Embryonic facial prominence (tissue), 1 donor: ENCODE measurements at regions not wholly inside any gene's neighbourhood (a gene's known extent, or its start where the extent isn't known, plus 50 kb on each side); places are given as distances from the start of the nearest gene placed in this dataset.
"Not testable (repeated sequence)": the region's sequence is repeated elsewhere in the genome, so short reads cannot be mapped to it uniquely, and the experiment has no call there.

ENCODE experiments used
- DNase-seq: peaks from one replicate; pipeline ENCODE4 v3.0.0-alpha.2; 2016; ENCODE audit errors: extremely low spot score

DNA sequence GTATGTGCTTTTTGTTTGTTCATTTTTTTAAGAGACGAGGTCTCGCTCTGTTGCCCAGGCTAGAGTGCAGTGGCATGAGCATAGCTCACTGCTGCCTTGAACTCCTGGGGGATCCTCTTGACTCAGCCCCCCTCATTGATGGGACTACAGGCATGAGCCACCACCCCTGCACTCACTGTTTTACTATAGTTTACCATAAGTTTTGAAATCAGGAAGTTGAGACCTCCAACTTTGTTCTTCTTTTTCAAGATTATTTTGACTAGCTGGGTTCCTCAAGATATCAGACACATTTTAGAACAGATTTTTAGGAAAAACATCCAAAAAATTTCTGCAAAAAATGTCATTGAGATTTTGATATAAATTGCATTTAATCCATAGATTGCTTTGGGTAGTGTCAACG, 120.4 kb upstream of the FGGY start:
- DNase-seq, result no peak

DNA sequence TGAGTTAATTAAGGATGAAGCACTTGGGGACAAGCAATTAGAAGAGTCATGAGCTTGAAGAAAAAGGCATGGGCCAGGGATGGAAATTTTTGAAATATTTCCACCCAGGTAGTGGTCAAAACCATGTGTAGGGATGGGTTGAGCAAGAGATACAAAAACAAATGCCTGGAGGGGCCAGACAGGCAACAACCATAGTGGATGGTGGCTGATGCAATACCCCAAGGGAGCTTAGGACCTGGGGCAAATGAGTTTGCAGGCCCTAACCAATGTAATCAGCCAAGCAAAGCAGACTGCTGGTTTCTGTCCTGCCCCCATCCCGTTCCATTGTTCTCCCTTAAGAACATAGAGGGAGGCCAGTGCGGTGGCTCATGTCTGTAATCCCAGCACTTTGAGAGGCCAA, 119.1 kb upstream of the FGGY start:
- no peak for DNase-seq

DNA sequence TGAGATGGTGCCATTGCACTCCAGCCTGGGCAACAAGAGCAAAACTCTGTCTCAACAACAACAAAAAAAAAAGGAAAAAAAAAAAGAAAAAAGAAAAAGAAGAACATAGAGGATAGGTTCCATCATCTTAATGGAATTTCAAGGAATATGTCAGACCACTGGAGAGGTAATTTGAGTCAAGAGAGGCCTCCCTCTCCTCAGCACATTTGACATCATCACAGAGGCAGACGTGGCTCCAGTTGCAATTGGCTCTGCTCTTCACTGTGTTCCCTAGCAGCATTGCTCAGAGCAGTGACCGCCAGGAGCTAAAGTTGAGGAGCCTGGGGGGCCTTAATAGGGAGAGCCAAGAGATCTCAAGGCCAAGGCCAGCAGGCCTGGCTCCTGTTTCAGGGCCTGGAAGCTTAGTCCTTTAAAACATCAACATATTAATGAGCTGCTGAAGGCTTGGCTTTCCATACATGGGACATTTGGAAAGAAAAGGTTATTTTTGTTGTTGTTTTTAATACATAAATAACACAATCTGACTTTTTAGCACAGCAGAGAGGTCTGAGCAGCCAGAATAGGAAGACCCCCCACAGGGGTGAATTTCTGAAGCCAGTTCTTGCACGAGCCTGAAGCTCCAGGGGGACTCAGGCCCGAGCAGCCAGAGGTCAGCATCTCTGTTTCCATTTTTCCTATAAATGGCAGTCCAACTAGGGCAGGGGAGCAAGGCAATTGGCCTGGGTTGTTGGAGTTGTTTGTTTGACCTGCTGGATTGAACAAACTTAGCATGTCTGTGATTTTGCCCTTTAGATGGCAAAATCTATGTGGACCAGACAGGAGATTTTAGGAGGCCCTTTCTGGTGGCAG, 118.3 kb upstream of the FGGY start:
- DNase-seq, result no peak

DNA sequence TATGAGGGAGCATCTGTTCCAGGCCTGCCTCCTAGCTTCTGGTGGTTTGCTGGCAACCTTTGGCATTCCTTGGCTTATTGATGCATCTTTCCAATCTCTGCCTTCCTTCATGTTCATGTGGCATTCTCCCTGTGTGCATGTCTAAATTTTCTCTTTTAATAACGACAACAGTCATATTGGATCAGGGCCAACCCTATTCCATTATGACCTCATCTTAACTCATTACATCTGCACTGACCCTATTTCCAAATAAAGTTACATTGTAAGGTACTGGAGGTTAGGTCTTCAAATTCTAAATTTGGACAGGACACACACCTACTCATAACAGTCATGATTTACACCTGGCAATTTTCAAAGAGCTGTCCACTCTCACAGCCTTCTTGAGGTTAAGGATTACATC, 117.2 kb upstream of the FGGY start:
- DNase-seq, result no peak

DNA sequence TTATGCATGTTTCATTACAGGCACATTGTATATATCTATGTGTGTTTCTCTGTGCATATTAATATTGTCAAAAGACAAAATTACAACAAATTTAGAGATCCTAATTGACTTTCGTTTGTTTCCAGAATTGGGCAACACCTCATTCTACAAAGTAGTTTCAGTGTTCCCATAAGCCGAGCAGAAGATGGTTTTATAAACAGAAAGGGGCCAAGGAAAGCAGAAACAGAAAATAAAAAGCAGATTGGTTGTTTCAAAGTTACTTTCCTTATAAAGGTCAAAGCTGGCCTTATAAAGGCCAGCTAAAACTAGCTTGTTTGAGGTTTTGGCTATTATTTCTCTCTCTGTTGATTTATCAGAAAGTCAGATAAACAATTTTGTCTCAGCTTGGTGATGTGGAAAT, 116.2 kb upstream of the FGGY start:
- no peak for DNase-seq

DNA sequence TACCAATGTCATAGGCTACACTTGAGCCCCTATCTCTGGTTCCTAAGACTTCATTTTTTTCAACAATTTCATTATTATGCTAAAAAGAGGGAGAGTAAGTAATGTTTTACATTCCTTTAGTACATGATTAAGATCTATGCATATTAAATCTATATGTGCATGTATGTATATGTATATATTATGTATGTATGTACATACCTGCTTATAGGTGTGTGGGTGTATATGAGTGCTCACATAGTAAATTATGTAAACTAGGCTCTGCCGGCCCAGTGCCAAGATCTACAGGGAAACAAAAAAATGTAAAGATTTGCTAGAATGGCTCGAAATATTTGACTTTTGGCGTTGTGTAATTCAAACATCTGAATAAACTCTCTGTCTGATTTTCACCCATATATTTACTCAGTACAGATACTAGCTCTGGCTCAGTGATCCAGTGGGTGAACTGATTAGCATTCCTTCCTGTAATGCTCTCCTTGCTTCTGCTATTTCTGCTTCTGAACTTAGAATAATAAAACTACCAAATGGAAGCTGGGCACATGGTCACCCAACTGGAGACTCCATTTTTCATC, 113.1 kb upstream of the FGGY start:
- DNase-seq, result no peak

DNA sequence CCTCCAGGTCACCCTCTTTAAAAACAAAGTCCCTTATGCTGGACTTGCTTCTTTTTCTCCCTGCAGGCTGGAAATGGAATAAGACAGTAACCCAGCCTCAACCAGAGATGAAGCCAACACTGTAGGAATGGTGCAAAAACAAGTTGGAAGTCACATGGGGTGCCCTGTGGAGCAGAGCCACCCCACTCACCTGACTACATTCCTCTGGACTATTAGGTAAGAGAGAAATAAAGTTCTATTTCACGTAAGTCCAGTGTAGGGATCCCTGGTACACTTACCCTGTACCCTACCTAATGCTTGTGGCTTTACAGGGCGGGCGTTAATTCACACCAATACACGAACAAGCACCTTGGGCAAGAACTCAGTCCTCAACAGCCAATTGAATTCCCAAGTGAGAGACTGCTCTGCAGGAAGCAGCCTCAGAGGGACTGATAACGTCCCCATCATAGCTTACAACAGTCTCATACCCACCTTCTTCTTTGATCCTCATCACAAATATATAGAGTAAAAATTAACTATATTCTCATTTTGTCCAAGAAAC, 112.5 kb upstream of the FGGY start:
- DNase-seq, result no peak

DNA sequence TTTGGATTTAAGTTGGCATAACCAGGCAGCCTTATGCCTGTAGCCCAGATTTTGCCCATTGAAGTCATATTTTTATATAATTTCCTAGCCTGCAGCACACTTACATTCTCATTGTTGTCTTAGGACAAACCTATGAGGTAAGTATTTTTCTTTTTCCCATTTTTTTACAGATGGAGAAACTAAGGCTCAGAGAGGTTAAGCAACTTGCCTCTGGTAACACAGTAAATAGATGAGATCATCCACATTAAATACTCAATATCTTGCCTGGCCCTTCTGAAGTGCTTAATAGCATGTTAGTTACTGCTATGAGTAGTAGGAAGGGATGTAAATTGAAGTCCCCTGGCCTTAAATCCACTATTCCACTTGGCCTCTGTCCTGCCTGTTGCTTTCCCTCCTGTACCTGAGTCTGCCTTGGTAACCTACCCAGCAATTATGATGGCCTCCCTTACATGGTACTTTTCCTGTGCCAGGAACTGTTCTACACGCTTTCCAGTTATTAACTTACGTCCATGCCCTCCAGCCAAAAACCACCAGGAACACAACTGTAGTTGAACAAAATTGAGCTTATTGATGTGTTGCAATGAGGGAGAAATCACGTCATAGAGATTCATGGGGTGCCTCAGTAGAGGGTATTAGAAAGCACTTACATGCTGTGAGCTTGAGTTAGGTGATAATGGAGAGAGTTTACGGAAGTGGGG, 111.6 kb upstream of the FGGY start:
- DNase-seq, result no peak

DNA sequence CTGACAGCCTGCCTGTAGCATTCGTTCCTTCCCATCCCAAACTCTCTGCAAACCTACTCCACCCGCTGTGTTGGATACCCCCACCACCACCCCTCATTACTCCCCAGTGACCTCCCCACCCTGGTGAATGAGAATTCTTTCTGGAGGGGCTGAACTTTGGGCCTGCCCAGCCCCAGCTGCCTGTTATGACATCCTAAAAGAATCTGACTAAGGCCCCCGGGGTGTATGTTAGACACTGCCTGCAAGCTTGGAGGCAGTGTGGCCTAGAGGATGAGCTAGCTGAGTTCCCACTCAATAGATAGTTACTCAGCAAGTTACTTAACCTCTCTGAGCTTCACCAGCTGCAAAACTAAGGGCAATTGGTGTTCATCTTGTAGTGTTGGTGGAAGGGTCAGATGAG, 110.2 kb upstream of the FGGY start:
- no peak for DNase-seq

DNA sequence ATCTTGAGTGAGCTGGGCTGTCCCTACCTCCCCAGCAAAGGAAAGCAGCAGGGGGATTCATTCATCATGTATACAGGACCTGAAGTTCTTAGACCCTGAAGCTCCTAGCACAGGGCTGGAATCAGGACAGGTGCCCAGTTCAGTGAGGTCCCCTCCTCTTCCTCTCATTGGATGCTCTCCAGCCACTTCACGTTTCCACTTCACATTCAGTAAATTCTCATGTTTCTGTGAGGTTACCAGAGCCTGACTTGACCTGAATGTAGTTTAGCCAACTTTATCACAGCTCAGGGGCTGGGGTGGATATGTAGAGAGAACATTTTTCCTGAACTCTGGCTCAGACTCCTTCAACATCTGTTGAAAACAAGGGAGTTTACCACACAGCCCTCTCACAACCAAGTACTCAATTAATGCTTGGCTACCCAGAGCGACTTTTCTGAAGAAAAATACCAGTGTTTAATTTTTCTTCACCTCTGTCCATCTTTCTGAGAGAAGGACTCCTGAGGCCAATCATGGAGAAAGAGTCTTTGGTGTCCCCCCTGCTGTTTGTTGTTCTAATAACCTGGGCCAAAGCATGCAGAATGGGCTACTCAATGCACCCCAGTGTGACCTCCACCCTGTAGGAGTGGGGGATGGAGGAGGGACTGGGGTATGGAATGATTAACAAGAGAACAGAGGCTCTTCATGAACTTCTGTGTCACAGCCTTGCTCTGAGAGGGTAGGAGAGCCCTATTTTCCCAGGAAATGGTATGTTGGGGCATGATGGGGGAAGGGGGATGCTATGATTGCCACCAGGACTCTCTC, 108.3 kb upstream of the FGGY start:
- DNase-seq, result no peak

DNA sequence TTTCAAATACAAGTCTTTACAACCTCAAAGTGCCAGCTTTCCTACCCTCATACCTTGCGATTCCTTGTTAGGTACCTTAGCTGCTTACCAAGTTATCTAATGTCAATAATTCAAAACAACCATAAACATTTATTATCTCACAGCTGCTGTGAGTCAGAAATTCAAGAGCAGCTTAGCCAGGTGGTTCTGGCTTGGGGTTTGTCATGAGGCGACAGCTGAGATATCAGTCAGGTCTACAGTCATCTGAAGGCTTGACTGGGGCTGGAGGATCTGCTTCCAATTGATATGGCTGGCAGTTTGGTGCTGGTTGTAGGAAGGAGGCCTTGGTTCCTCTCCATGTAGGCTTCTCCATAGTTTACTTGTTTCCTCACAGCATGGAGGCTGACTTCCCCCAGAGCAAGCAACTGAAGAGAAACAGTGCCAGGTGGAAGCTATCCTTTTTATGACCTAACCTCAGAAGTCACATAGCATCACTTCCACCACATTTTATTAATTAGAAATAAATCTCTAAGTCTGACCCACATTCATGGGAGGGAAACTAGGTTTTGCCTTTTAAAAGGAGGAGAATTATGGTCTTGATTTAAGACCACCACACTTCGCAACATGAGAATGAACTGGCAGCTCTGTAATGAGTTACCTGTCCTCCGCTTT, 103.3 kb upstream of the FGGY start:
- no peak for DNase-seq

DNA sequence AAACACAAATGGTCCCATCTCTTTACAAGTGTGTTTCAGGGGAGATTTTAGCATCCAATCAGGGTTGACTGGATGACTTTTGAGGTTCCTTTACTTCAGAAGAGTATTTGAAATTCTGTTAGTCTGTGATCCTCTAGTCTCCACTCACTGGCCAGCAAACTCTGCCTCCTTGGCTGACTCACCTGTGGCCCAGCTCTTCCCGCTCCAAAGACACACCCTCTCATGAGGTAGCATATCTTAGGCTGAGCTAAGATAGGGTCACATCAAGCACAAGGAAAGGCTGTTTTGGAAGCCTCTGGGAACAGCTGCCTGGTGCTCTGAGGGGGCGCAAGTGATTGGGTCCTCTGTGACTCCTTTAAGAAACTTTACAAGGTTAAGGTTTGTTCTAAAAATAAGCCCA, 102.3 kb upstream of the FGGY start:
- DNase-seq, result no peak

DNA sequence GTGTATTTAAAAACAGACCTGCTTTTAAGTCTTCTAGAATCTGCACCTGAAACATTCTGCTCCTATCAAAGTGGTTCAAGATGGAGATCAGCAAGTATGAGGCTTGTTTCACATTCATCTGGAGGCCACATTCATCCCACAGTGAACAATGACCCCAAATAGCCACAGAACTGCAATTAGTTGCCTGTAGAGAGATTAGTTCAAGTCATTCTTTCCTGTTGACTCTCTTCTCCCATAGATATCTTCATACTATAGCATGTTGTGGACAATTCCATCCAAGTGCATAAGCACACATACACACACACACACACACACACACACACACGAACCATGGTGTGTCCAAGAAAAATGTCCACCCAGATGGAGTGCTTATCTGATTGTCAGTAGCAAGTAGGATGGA, 101.7 kb upstream of the FGGY start:
- no peak for DNase-seq

DNA sequence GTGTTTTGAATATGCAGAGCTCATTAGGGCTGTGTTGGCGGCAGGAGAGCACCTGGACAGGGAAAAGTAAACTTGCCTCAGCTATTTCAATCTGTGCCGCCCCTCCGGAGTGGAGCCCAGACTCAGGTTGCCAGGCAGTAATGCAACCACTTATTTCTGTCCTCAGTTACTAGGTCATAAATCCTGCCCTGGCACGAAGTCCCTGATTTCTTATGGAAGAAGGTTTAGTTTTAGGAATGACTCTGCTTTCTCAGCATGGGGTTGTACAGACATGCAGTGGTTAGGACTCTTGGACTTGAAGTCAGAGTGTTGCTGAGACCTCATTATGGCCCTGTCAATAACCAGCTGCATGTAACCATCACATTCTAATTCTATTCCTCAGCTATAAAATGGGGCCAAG, 98.3 kb upstream of the FGGY start:
- DNase-seq, result no peak

DNA sequence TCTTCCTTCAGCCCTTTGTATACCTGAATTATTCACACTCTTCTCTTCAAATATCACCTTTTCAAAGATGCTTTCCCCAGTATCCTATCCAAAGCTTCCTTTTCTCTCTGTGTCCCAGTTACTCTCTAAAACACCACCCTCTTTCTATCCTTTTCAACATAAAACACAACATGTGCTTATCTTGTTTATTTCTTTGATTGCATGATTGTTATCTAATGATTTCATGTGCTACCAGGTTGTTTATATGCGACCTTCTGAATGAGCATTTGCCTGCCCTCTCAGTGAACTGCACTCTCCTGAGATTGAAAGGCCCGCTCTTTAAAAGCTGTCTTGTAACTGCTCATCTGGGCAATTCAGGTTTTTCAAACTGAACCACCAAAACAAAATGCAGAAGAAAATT, 97.7 kb upstream of the FGGY start:
- no peak for DNase-seq

DNA sequence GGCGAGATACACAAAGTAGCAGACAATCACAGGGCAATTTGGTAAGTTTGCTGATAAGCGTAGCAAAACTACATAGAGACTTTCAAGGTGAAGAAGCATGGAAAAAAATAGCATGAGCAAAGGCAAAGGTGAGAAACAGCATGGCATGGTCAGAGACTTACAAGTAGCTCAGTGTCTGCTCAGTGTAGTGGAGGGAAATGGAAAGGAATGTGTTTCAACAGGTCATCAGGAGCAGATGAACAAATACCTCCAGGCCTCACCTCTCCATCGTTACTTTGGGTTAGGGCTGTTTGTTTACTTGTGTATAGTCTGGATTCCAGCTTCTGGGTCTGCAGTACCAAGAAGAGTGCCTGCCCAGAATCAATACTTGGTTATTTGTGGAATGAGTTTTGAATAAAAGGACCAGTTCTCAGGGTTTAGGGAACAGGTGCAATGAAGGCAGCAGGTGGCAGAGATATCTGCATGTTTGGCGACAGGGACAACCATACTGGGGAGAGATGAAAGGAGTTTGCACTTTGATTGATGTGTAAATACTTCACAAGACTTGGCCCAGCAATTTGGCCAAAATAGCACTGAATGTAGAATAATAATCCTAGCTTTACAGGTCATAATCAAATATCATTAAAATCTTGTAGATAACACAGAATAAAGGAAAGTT, 97.0 kb upstream of the FGGY start:
- no peak for DNase-seq

DNA sequence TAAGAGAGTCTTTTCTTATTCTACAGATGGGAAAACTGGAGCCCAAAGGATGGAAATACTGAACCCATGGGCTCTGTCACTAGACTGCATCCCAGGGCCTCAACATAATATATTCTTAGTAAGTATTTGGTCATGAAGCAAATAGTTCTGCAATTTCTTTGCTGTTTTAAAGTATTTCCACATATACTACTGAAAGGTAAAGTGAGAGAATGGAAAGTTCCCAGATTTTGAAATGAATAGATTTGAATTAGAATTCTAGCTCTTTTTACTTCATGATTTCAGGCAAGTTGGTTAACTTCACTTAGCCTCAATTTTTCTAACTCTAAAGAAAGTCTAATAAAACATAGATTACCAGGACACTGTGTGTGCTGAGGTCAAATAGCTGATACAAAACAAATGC, 95.6 kb upstream of the FGGY start:
- DNase-seq, result no peak

DNA sequence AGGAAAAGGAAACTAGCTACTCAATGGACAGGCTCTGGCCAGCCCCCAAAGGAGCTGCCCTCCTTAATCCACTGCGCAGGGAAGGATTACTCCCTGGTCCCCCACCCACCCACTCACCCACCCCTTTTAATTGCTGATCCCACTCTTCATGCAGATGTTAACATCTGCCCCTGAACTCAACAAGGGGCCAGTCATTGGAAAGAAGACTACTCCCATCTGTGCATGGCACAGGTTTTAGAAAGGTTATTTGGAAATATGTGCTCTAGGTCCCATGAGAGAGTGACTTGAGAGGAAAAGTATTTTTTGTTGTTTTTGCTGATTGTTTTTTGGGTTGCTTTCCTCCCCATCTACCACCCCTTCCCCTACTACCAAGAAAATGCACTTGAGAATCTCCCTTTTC, 94.4 kb upstream of the FGGY start:
- DNase-seq, result no peak

DNA sequence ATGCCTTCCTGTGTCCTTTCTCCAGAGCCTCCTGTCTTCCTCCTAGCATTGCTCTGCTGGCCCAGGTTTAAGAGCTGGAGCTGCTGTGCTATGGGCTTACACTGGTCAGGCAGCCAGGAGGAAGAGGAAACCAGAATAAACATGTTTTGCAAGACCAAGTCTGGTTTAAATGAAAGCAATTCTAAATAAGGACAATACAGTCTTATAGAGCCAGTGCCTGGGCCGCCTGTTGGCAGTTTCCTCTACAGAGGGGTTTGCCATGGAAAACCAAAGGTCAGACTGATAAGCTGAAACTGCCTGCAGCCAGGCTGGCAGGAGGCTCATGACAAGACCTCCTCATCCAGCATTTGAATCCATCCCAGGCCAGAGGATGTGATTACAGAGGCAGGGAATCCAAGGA, 92.9 kb upstream of the FGGY start:
- DNase-seq, result no peak

DNA sequence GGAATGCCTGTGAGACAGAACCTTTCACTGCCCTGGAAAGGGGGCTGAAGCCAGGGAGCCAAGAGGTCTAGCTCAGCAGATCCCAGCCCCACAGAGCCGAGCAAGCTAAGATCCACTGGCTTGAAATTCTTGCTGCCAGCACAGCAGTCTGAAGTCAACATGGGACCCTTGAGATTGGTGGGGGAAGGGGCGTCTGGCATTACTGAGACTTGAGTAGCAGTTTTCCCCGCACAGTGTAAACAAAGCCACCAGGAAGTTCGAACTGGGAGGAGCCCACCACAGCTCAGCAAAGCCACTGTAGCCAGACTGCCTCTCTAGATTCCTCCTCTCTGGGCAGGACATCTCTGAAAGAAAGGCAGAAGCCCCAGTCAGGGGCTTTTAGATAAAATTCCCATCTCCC, 90.3 kb upstream of the FGGY start:
- DNase-seq, result not testable (repeated sequence)

DNA sequence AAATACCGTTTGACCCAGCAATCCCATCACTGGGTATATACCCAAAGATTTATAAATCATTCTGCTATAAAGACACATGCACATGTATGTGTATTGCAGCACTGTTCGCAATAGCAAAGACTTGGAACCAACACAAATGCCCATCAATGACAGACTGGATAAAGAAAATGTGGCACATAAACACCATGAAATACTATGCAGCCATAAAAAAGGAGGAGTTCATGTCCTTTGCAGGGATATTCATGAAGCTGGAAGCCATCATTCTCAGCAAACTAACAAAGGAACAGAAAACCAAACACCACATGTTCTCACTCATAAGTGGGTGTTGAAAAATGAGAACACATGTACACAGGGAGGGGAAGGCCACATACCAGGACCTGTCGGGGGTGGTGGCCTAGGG, 86.5 kb upstream of the FGGY start:
- not testable (repeated sequence) for DNase-seq
